T-helper 1 cell (primary cell): ENCODE measurements at regions not wholly inside any gene's neighbourhood (a gene's known extent, or its start where the extent isn't known, plus 50 kb on each side); places are given as distances from the start of the nearest gene placed in this dataset.

ENCODE experiments used
- DNase-seq, 5 donors: peaks; one replicate each; pipeline ENCODE4 v3.0.0-alpha.2; 2012 to 2020

DNA sequence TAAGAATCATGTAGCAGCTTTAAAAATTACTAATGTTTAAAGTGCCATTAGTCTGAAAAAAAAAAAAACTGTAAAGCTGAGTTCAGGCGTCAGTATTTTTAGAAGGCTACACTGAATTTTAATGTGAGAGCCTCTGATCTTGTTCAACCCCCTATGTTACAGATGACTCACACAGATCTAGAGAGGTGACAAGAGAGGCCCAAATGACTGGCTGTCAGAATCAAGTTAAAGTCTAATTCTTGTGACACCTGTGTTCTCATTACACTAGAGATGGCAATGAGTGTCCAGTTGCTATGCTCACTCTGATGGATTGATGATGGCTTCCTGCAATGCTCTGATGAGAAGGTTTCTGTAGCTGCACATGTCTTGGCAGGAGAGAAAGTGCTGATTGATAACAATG lies 203.5 kb upstream of the OBI1 start:
- no peak for DNase-seq

DNA sequence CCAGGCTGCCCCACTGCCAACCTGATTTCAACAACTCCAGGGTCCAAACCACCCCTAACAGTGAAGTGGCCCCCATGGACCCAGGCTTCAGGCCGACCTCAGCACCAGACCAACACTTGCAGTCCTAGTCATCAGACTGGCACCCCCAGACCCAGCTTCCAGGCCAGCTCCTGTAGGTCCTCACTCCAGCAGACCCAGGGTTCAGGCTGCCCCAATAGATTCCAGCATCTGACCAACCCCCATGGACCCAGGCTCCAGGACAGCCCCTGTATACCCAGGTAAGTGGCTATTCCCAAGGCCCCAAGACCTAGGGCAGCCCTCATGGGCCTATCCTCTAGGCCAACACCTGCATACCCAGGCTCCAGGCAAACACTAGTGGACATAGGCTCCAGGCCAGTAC lies 193.8 kb upstream of the OBI1 start:
- no peak for DNase-seq

DNA sequence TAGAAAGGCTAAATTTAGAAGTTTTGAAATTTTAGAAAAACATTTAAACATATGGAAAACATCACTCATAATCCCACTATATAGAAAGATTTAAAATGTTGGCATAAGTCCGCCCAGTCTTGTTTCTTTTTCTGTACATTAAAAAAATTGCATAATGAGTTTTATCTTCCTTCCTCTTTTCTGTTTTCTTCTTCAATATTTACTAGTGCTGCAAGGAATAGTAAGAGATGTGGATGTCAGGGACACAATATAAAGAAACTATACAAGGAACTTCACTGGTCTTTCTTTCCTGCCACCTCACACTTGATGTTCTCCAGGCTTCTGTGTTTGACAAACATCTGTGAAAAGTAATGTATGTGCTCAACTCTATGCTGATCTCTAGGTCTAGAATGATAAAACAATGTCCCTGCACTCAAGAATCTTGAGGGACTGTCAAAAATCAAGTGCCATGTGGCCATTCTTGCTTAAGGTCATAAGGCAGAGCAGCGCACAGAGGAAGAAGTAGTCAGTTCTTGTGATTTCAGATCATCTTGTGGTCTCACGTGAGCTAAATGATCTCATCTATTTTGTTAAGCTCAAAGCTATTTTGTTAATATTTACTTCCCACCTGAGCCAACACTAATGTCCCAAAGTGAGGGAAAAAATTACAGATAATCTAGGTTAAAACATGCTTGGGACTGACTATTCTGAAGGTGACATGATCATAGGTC lies 186.9 kb upstream of the OBI1 start:
- DNase-seq: no peak

DNA sequence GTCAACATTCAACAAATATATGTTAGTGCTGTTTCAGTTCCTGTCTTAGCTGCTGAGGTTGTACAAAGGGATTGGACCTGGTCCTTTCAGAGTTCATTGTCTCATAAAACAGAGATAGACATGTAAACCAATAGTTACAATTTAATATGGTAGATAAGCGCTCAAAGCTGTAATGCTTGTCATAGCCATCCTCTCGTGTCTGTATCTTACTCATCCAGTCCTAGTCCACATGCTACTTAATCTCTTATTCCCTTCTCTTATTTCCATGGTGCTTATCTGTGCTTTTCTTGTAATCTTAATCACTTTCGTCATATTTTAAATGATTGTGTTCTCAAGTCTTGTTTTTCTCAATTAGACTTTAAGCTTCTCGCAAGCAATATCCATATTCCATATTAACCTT lies 185.2 kb upstream of the OBI1 start:
- DNase-seq: no peak

GRCh38 chr13:78841358-78841963 lies 182.5 kb upstream of the OBI1 start:
- no peak for DNase-seq

DNA sequence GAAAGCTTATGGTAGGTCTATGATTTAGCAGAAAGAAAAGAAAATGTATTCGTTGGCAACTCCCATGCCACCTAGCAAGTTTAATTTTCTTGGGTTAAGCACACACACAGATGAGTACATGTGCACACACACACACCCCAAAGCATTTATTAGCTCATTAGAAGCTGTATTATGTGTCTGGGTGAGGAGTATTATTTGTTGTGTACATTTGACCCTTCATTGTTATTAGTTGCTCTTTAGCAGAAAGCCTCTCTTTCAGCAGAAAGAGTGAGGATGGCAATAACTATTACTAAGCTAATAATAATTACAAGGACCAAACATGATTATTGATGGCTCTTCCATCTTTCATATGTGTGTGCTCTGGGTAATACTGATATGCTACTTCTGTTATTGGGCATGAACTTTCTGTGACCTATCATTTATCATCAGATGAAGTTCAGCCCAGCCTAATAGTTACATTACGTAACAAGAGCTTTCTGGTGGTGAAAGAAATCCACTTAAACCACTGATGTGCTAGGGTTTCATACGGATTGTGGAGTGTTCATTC lies 177.4 kb upstream of the OBI1 start:
- DNase-seq: no peak

GRCh38 chr13:78832461-78832860 lies 173.5 kb upstream of the OBI1 start:
- DNase-seq: no peak

GRCh38 chr13:78830508-78830907 lies 171.6 kb upstream of the OBI1 start:
- no peak for DNase-seq

DNA sequence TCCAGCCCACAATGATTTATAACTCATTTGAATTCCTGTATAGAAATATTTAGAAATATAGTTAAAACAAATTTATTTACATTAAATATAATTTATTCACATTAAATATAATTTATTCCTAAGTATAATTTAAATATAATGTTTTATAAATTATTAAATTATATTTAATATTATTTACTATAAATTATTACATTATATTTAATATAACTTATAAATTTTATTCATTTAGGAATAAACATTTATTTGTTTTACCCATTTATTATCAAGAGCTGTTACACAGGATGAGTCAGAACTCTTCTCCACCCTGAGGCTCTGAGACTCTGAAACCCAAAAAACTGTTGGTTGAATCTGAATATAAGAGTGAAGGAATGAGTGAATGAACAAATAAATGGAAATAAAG lies 170.9 kb upstream of the OBI1 start:
- DNase-seq: no peak

GRCh38 chr13:78827471-78827870 lies 168.5 kb upstream of the OBI1 start:
- no peak for DNase-seq

GRCh38 chr13:78826936-78827335 lies 168.0 kb upstream of the OBI1 start:
- no peak for DNase-seq

DNA sequence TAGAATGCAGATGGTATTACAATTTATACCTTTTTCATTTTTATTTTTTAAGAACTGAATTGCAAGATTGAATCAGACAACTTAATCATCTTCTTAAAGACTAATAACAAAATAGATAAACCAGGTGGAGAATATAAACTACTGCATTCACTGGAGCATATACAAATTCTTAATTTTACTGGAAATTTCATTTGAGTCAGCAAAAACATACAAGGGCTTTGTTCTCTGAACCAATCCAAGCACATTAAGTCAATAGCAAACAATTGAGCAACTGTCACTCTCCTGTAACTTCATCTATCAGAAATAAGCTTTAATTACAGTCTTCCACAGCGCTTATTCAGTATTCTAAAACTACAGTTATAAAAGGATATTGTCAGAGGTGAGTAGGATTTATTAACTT lies 167.4 kb upstream of the OBI1 start:
- DNase-seq: no peak

GRCh38 chr13:78820541-78820940 lies 161.6 kb upstream of the OBI1 start:
- DNase-seq: no peak

GRCh38 chr13:78816592-78816991 lies 157.6 kb upstream of the OBI1 start:
- DNase-seq: no peak

DNA sequence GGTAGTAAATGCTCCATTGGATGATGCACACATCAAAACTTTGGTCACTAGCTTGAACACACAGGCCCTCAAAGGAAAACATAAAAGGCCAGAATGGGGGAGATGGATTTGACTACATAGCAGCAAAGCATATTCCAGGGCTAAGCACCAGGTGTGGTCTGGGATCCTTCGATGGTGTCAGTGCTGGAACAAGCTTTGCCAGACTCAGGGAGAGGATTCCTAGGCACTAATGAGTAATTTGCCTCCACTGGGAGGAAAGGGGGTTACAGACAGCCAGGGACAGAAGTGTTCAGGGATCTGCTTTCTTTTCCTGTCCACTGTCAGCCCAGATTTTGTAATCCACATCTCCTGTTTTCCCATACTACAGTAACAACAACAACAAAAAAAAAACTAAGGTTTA lies 157.2 kb upstream of the OBI1 start:
- DNase-seq: no peak

- no peak for DNase-seq
Observed at GRCh38 chr13:78806457-78806856, 147.5 kb upstream of the OBI1 start.

DNA sequence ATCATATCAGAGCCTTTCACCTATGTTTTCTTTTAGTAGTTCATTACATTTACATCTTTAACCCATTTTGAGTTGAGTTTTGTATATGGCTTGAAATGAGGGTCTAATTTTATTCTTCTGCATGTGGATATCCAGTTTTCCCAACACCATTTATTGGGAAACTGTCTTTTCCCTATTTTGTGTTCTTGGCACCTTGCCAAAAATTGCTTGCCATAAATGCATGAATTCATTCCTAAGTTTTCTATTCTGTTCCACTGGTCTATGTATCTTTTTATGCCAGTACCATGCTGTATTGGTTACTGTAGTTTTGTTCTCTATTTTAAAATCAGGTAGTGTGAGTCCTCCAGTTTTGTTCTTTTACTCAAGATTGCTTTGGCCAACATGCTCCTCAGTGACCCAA lies 144.0 kb upstream of the OBI1 start:
- DNase-seq: no peak

- no peak for DNase-seq
Observed at GRCh38 chr13:78787190-78787589, 128.2 kb upstream of the OBI1 start.

DNA sequence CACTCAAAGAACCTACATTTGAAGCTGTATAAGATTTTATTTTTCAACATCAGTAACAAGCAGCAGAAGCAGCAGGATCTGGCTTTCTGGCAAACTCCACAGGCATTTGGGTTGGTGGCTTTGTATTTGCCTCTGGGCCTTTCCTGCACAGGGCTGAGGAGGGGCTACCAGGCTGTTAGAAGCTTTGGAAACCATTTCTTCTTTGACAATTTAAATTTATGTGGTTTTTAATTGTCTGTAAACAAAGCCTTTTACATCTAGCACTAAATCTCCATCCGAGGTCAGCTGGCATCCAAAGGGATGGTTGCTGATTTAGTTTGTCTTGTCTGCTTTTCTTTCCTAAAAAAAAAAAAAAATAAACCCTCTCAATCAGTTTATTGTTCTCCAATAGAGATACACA lies 127.5 kb upstream of the OBI1 start:
- no peak for DNase-seq

GRCh38 chr13:78785764-78786163 lies 126.8 kb upstream of the OBI1 start:
- no peak for DNase-seq

DNA sequence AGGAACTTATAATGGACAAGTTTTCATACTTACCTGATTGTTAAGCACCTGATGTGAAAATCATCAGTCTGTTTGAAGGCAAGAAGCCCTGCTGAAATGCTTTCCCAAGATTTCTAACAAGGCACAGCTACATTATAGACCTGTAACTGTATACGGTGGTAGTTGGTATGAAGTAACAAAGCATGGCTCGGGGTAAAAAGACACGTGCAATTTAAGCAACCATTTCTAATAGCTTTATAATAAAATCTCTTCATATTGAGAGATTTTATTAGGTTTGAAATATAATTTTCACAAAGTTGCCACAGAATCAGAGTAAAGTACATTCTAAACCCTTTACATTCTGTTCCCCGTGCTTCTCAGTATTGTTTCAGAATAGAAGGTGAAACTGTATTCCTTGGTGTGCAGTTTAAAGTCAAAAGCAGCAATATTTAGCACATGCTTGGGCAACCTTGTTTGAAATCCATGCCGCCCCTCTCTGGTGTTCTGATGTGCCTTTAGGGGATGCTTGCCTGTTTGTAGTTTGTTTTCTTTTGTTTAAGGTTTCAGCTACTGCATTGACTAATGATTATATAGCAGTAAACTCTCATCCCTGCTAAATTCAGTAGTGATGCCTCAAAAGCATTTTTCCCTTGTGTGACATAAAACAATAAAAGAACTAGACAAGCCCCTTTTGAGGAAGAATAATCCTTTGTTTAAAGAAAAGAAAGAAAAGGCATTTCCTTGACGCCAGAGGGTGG lies 125.2 kb upstream of the OBI1 start:
- no peak for DNase-seq

DNA sequence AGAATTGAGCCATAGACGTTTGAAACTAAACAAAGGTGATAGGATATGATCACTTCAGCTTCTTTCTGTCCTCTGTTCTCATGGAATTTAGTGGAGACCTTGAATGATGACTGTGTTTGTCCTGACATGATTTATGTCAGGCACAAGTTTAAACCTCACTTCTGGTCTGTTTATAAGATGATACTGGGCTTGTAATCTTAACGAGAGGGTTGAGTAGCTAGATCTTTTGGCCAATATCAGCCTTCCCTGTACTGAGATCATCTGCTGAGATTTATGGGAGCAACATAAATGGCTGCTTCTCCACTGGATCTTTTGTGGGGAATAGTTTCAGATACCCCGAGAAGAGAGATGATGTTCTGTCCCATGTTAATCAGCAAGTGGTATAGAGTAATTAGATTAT lies 121.8 kb upstream of the OBI1 start:
- DNase-seq: no peak

GRCh38 chr13:78779608-78780007 lies 120.7 kb upstream of the OBI1 start:
- DNase-seq: no peak

DNA sequence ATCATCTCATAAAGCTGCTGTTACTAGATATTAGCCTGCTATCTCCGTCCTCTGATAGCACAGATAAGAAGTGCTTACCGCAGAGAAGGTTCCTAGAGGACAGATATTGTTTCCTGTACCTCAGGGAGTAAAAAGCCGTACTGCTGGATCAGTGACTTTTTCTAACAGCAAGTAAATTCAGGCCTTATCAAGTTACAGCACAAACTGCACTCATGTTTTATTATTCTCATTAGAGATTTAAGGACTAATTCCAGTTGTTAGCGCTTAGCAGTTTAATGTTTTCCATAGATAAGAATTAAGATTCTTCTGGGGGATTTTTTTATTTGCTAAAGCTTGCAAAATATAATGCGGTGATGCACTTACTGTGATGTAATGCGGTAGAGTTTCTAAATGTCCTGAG lies 119.0 kb upstream of the OBI1 start:
- no peak for DNase-seq
